IMR-90 (cell line): ENCODE measurements at regions not wholly inside any gene's neighbourhood (a gene's known extent, or its start where the extent isn't known, plus 50 kb on each side); places are given as distances from the start of the nearest gene placed in this dataset.

Experiments used
- ATAC-seq: fragments of 200-7000 bp; cut with Tn5 transposase; 2 replicates; pipeline ENCODE4 v1.9.1; 2020; ENCODE audit warnings: low read depth, mild to moderate bottlenecking, moderate library complexity
- BruUV-seq: library from RNA; stranded (reverse); fragments of 400-500 nt; replicated peaks from 2 replicates; lab custom pipeline; 2021; lab: Mats Ljungman, UMichigan
- CTCF ChIA-PET: fragments of 300-600 bp; formaldehyde crosslinking; extraction: SDS; loops from one replicate; lab custom pipeline; 2021; ENCODE audit warnings: antibody characterized with exemption; lab: Yijun Ruan, JAX
- POLR2A ChIA-PET: fragments of 300-600 bp; sonication (Branson Sonifier 250); formaldehyde crosslinking; loops from one replicate; lab custom pipeline; 2022; ENCODE audit warnings: antibody characterized with exemption; ENCODE audit not compliant: unreplicated experiment; lab: Charles Lee
- DNase-seq: peaks from one replicate; pipeline ENCODE4 v3.0.0; 2013
- H2AFZ ChIP-seq: replicated peaks from 2 replicates; pipeline ENCODE3; 2013; ENCODE audit warnings: low read length, mild to moderate bottlenecking; ENCODE audit not compliant: poor library complexity
- H2AK5ac ChIP-seq: 2 replicates; pipeline ENCODE4 v1.6.1; 2013; ENCODE audit warnings: low read depth, low read length, inconsistent platforms
- H2AK9ac ChIP-seq: replicated peaks from 2 replicates; pipeline ENCODE3; 2013; ENCODE audit warnings: mild to moderate bottlenecking, low read depth, low read length, moderate library complexity; ENCODE audit not compliant: poor library complexity
- H2BK120ac ChIP-seq: 2 replicates; pipeline ENCODE4 v1.6.1; 2013; ENCODE audit warnings: low read depth, low read length, inconsistent platforms
- H2BK15ac ChIP-seq: 3 replicates; pipeline ENCODE4 v1.6.1; 2013; ENCODE audit warnings: low read depth, low read length, inconsistent platforms
- H2BK20ac ChIP-seq: 2 replicates; pipeline ENCODE4 v1.6.1; 2013; ENCODE audit warnings: low read depth, mild to moderate bottlenecking, inconsistent platforms, low read length, moderate library complexity
- H2BK5ac ChIP-seq: 2 replicates; pipeline ENCODE4 v1.6.1; 2013; ENCODE audit warnings: mild to moderate bottlenecking, low read depth, low read length, inconsistent platforms; ENCODE audit not compliant: poor library complexity, severe bottlenecking
- H3K14ac ChIP-seq: replicated peaks from 2 replicates; pipeline ENCODE4 v1.6.1; 2013; ENCODE audit warnings: low read depth, low read length, inconsistent platforms
- H3K18ac ChIP-seq: 2 replicates; pipeline ENCODE4 v1.6.1; 2013; ENCODE audit warnings: low read depth, low read length, control low read depth
- H3K23ac ChIP-seq: 2 replicates; pipeline ENCODE4 v1.6.1; 2013; ENCODE audit warnings: low read depth, low read length, inconsistent platforms
- H3K27ac ChIP-seq: 2 replicates; pipeline ENCODE4 v1.5.1; 2013; ENCODE audit warnings: mild to moderate bottlenecking, control low read depth, low read length; ENCODE audit not compliant: insufficient read depth
- H3K27me3 ChIP-seq: 2 replicates; pipeline ENCODE4 v1.6.1; 2013; ENCODE audit warnings: low read length; ENCODE audit not compliant: control insufficient read depth, insufficient read depth
- H3K36me3 ChIP-seq: 2 replicates; pipeline ENCODE4 v1.6.1; 2013; ENCODE audit warnings: low read length, mixed read lengths; ENCODE audit not compliant: control insufficient read depth, insufficient read depth
- H3K4ac ChIP-seq: 2 replicates; pipeline ENCODE4 v1.6.1; 2013; ENCODE audit warnings: low read depth, low read length, inconsistent platforms
- H3K4me1 ChIP-seq: 2 replicates; pipeline ENCODE4 v1.6.1; 2013; ENCODE audit warnings: low read length, mixed read lengths; ENCODE audit not compliant: control insufficient read depth, insufficient read depth
- H3K4me2 ChIP-seq: 2 replicates; pipeline ENCODE4 v1.6.1; 2013; ENCODE audit warnings: low read depth, mild to moderate bottlenecking, control low read depth, low read length, moderate library complexity
- H3K4me3 ChIP-seq: 2 replicates; pipeline ENCODE4 v1.5.1; 2013; ENCODE audit warnings: low read depth, mild to moderate bottlenecking, control low read depth, low read length, moderate library complexity; ENCODE audit not compliant: insufficient read depth
- H3K56ac ChIP-seq: 2 replicates; pipeline ENCODE4 v1.6.1; 2013; ENCODE audit warnings: low read length, inconsistent platforms; ENCODE audit not compliant: insufficient read depth; ENCODE audit errors: extremely low read depth
- H3K79me1 ChIP-seq, 2 experiments: 2 replicates each; pipeline ENCODE4 v1.6.1; 2013; ENCODE audit warnings: low read length in 2 of 2, inconsistent platforms in 1 of 2, low read depth in 1 of 2
- H3K9ac ChIP-seq: 2 replicates; pipeline ENCODE4 v1.6.1; 2013; ENCODE audit warnings: low read depth, low read length, control low read depth
- H3K9me1 ChIP-seq: 2 replicates; pipeline ENCODE4 v1.6.1; 2013; ENCODE audit warnings: low read length, inconsistent platforms; ENCODE audit not compliant: insufficient read depth
- H3K9me3 ChIP-seq: 2 replicates; pipeline ENCODE4 v1.6.1; 2013; ENCODE audit warnings: low read length; ENCODE audit not compliant: control insufficient read depth, insufficient read depth
- H4K20me1 ChIP-seq: 2 replicates; pipeline ENCODE4 v1.6.1; 2013; ENCODE audit warnings: low read length, inconsistent platforms; ENCODE audit not compliant: insufficient read depth
- H4K5ac ChIP-seq: 2 replicates; pipeline ENCODE4 v1.6.1; 2013; ENCODE audit warnings: mild to moderate bottlenecking, low read depth, low read length, control low read depth
- H4K8ac ChIP-seq, 2 experiments: 2 replicates each; pipeline ENCODE4 v1.6.1; 2013; ENCODE audit warnings: low read depth in 2 of 2, low read length in 2 of 2, control low read depth in 1 of 2, inconsistent platforms in 1 of 2
- H4K91ac ChIP-seq: 2 replicates; pipeline ENCODE4 v1.6.1; 2013; ENCODE audit warnings: low read depth, low read length, inconsistent platforms; ENCODE audit not compliant: insufficient read depth
- BHLHE40 ChIP-seq: fragments of 150-350 bp; IDR thresholded peaks from 2 replicates; pipeline ENCODE4 v1.6.1; 2016; ENCODE audit warnings: mild to moderate bottlenecking, low read depth, low read length
- CEBPB ChIP-seq: IDR thresholded peaks from 2 replicates; pipeline ENCODE4 v1.6.1; 2012; ENCODE audit warnings: low read depth, low read length, improper control_type of control experiment
- CHD1 ChIP-seq: IDR thresholded peaks from 2 replicates; pipeline ENCODE4 v1.6.1; 2012; ENCODE audit warnings: low read depth, low read length, improper control_type of control experiment
- FOS ChIP-seq: fragments of 150-350 bp; IDR thresholded peaks from 2 replicates; pipeline ENCODE4 v1.6.1; 2016; ENCODE audit warnings: low read depth, low read length
- MAFK ChIP-seq: IDR thresholded peaks from 2 replicates; pipeline ENCODE4 v1.6.1; 2012; ENCODE audit warnings: low read depth, low read length, improper control_type of control experiment
- MAZ ChIP-seq: IDR thresholded peaks from 2 replicates; pipeline ENCODE4 v1.6.1; 2012; ENCODE audit warnings: low read depth, mild to moderate bottlenecking, low read length, improper control_type of control experiment, moderate library complexity, borderline replicate concordance
- MXI1 ChIP-seq: IDR thresholded peaks from 2 replicates; pipeline ENCODE4 v1.6.1; 2012; ENCODE audit warnings: low read depth, mild to moderate bottlenecking, low read length, moderate library complexity, borderline replicate concordance
- NFE2L2 ChIP-seq: fragments of 150-350 bp; IDR thresholded peaks from 2 replicates; pipeline ENCODE4 v1.6.1; 2016; ENCODE audit warnings: low read depth, mild to moderate bottlenecking, low read length
- POLR2A ChIP-seq: IDR thresholded peaks from 2 replicates; pipeline ENCODE4 v1.6.1; 2012; ENCODE audit warnings: mild to moderate bottlenecking, low read depth, low read length
- RAD21 ChIP-seq: IDR thresholded peaks from 2 replicates; pipeline ENCODE4 v1.6.1; 2012; ENCODE audit warnings: low read length, improper control_type of control experiment
- RCOR1 ChIP-seq: IDR thresholded peaks from 2 replicates; pipeline ENCODE4 v1.6.1; 2012; ENCODE audit warnings: mild to moderate bottlenecking, low read length, improper control_type of control experiment; ENCODE audit not compliant: insufficient replicate concordance
- RFX5 ChIP-seq: IDR thresholded peaks from 2 replicates; pipeline ENCODE4 v1.8.0; 2012; ENCODE audit warnings: low read depth, mild to moderate bottlenecking, low read length, moderate library complexity
- SMC3 ChIP-seq: fragments of 150-350 bp; IDR thresholded peaks from 2 replicates; pipeline ENCODE4 v1.6.1; 2016; ENCODE audit warnings: low read depth, mild to moderate bottlenecking, antibody characterized with exemption, low read length, moderate library complexity
- WGBS, 2 experiments: methylation state at CpG; one replicate each; pipeline versions ENCODE4 v1.1.5 to v1.1.7; 2013; ENCODE audit warnings: missing lambda C conversion rate in 2 of 2; ENCODE audit not compliant: insufficient read length in 1 of 2; ENCODE audit errors: extremely low coverage in 2 of 2; 5-methylcytosine and 5-hydroxymethylcytosine counted together
- dilution Hi-C: fragments of 300-500 bp; cut with HindIII; formaldehyde crosslinking; loops from one replicate; pipeline ENCODE4 v1.14.3; 2018; ENCODE audit warnings: low sequenced_read_pairs; ENCODE audit not compliant: unreplicated experiment
- in situ Hi-C: fragments of 300-500 bp; cut with MboI; formaldehyde crosslinking; loops from 3 replicates; pipeline ENCODE4 v1.14.3; 2019; ENCODE audit warnings: low sequenced_read_pairs, inconsistent platforms, mixed read lengths
- intact Hi-C: fragments of 100-400 bp; cut with micrococcal nuclease; formaldehyde crosslinking; loops from 2 replicates; pipeline ENCODE4 v1.10.0; 2022
- TF ChIP-seq, protein P1 (sequence below): conservative IDR thresholded peaks from 2 replicates; pipeline ENCODE4 v1.5.1; 2012; ENCODE audit warnings: mild to moderate bottlenecking, low read depth, low read length, improper control_type of control experiment
- TF ChIP-seq, protein P2 (sequence below): fragments of 150-350 bp; IDR thresholded peaks from 2 replicates; pipeline ENCODE4 v1.6.1; 2017; ENCODE audit warnings: mild to moderate bottlenecking, antibody characterized with exemption, low read length, low read depth
- TF ChIP-seq, protein P3 (sequence below): fragments of 150-350 bp; IDR thresholded peaks from 2 replicates; pipeline ENCODE4 v1.6.1; 2016; ENCODE audit warnings: low read depth, mild to moderate bottlenecking, low read length, moderate library complexity, borderline replicate concordance

DNA sequence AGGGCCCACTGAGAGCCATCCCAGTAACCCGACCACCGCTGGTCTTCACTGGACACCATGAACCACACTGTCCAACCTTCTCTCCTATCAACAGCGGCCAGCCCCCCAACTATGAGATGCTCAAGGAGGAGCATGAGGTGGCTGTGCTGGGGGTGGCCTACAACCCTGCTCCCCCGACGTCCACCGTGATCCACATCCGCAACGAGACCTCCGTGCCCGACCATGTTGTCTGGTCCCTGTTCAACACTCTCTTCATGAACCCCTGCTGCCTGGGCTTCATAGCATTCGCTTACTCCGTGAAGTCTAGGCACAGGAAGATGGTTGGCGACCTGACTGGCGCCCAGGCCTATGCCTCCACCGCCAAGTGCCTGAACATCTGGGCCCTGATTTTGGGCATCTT is 423.8 kb upstream of the EPHA5 start:
- Histone ChIP-seq H3K9ac (no peak overlapping the region), H4K91ac (no peak overlapping the region), H3K27me3 (no peaks in the 10 kb centered on the region), H2BK15ac (no peak overlapping the region), H4K8ac (no peak overlapping the region), H2AK9ac (no peak overlapping the region), H4K20me1 (no peaks in the 10 kb centered on the region), H4K5ac (no peak overlapping the region), H3K4ac (no peak overlapping the region), H3K27ac (no peak overlapping the region), H3K23ac (no peak overlapping the region), H3K56ac (no peak overlapping the region), H3K79me1 (no peaks in the 10 kb centered on the region), H3K9me3 (peaks cover 5% of the 10 kb centered on the region; the same call in 1 of the 2 replicates), H2AFZ (no peak overlapping the region), H3K4me1 (no peaks in the 10 kb centered on the region), H3K14ac (no peak overlapping the region), H3K9me1 (no peaks in the 10 kb centered on the region), H3K4me2 (no peak overlapping the region), H2BK120ac (no peak overlapping the region), H2AK5ac (no peak overlapping the region), H2BK20ac (no peak overlapping the region), H3K4me3 (no peak overlapping the region), H3K36me3 (no peaks in the 10 kb centered on the region), H3K18ac (no peak overlapping the region), H2BK5ac (no peak overlapping the region)
- in situ Hi-C loops (no loop called here), dilution Hi-C loops (no loop called here), intact Hi-C loops (no loop called here)
- POLR2A ChIA-PET = no interaction called here
- no TSS peak for BruUV-seq
- CTCF ChIA-PET = no interaction called here
- no peak for TF ChIP-seq MAFK
- no peak for TF ChIP-seq CHD1
- TF ChIP-seq, protein P1, sequence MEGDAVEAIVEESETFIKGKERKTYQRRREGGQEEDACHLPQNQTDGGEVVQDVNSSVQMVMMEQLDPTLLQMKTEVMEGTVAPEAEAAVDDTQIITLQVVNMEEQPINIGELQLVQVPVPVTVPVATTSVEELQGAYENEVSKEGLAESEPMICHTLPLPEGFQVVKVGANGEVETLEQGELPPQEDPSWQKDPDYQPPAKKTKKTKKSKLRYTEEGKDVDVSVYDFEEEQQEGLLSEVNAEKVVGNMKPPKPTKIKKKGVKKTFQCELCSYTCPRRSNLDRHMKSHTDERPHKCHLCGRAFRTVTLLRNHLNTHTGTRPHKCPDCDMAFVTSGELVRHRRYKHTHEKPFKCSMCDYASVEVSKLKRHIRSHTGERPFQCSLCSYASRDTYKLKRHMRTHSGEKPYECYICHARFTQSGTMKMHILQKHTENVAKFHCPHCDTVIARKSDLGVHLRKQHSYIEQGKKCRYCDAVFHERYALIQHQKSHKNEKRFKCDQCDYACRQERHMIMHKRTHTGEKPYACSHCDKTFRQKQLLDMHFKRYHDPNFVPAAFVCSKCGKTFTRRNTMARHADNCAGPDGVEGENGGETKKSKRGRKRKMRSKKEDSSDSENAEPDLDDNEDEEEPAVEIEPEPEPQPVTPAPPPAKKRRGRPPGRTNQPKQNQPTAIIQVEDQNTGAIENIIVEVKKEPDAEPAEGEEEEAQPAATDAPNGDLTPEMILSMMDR = no peak
- no peak for TF ChIP-seq RAD21
- TF ChIP-seq RCOR1 = no peak
- TF ChIP-seq, protein P2, sequence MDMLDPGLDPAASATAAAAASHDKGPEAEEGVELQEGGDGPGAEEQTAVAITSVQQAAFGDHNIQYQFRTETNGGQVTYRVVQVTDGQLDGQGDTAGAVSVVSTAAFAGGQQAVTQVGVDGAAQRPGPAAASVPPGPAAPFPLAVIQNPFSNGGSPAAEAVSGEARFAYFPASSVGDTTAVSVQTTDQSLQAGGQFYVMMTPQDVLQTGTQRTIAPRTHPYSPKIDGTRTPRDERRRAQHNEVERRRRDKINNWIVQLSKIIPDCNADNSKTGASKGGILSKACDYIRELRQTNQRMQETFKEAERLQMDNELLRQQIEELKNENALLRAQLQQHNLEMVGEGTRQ = no peak
- no peak for TF ChIP-seq POLR2A
- no peak for TF ChIP-seq CEBPB
- TF ChIP-seq RFX5 = no peak
- TF ChIP-seq SMC3 = no peak
- no peak for TF ChIP-seq MXI1
- TF ChIP-seq NFE2L2 = no peak
- no peak for TF ChIP-seq MAZ
- TF ChIP-seq, protein P3, sequence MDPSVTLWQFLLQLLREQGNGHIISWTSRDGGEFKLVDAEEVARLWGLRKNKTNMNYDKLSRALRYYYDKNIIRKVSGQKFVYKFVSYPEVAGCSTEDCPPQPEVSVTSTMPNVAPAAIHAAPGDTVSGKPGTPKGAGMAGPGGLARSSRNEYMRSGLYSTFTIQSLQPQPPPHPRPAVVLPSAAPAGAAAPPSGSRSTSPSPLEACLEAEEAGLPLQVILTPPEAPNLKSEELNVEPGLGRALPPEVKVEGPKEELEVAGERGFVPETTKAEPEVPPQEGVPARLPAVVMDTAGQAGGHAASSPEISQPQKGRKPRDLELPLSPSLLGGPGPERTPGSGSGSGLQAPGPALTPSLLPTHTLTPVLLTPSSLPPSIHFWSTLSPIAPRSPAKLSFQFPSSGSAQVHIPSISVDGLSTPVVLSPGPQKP = no peak
- no peak for TF ChIP-seq BHLHE40
- TF ChIP-seq FOS = no peak
- WGBS, 2 experiments = 78% methylated on average over 8 of the region's 15 CpGs; no CpG with 5 or more reads in 1 of the 2 experiments
- DNase-seq (no peak), ATAC-seq (no peak)
